Activated CD8-positive, alpha-beta memory T cell treated with anti-CD3 and anti-CD28 coated beads, Interleukin-2, amount 10 ng/mL, durations not matched to agents 7 days and 5 days (primary cell): ENCODE measurements at regions not wholly inside any gene's neighbourhood (a gene's known extent, or its start where the extent isn't known, plus 50 kb on each side); places are given as distances from the start of the nearest gene placed in this dataset.

Source experiments
- ATAC-seq: fragments of 150-1000 bp; cut with Tn5 transposase; one replicate; pipeline ENCODE4 v1.10.0; 2021; ENCODE audit warnings: moderate library complexity
- CTCF ChIA-PET: fragments of 350-600 bp; sonication (Branson Sonifier 250); formaldehyde crosslinking; loops from one replicate; lab custom pipeline; 2021; ENCODE audit warnings: antibody characterized with exemption; lab: Charles Lee
- DNase-seq: peaks from one replicate; pipeline ENCODE4 v3.0.0-alpha.2; 2020
- H3K27ac Mint-ChIP-seq: one replicate; pipeline ENCODE4 v1.8.0; 2021; ENCODE audit warnings: mild to moderate bottlenecking, mixed read lengths
- H3K27me3 Mint-ChIP-seq: one replicate; pipeline ENCODE4 v1.8.0; 2021; ENCODE audit warnings: mixed read lengths
- H3K36me3 Mint-ChIP-seq: one replicate; pipeline ENCODE4 v1.8.0; 2021; ENCODE audit warnings: mild to moderate bottlenecking, mixed read lengths
- H3K4me1 Mint-ChIP-seq: one replicate; pipeline ENCODE4 v1.8.0; 2021; ENCODE audit warnings: mixed read lengths
- H3K4me3 Mint-ChIP-seq: one replicate; pipeline ENCODE4 v1.8.0; 2021; ENCODE audit warnings: mild to moderate bottlenecking, moderate library complexity, mixed read lengths
- H3K9me3 Mint-ChIP-seq: one replicate; pipeline ENCODE4 v1.8.0; 2022; ENCODE audit warnings: low read depth, mixed read lengths

DNA sequence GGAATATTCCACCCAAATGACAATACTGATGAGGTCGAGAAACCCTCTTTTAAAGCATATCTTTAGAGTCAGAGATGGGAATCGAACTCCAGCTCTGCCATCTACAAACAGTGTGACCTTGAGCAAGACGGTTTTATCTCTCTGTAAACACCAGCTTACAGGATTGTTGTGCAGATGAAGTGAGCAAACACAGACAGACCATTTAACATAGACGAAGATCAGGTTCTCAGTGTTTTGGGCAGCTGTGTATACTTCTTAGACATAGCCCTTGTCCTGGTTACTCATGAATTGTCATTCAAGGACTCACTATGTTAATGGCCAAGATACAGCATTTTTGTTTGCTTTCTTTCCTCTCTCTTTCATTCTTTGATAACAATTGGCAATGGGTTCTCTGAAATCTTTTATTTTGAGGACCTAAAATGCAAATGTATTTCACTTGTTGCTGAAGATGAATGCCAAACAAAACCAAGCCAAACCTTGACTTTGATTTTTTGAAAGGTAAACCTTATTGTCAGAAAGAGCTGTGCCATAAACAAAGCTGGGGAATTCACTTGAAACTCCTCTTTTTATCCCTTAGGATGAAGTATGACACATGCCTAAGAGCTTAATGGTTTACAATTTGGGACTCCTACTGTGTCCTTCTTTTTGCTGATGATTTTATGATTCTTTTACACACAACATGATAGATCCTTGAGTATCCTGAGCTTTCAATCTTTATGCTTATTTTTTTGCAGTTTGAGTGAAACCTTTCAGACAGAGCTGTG lies 250.0 kb upstream of the PDZRN3 start:
- Mint-ChIP-seq H3K9me3 (peaks cover 3% of the 10 kb centered on the region), H3K27ac (no peak overlapping the region), H3K4me3 (no peak overlapping the region), H3K4me1 (no peaks in the 10 kb centered on the region), H3K36me3 (no peaks in the 10 kb centered on the region), H3K27me3 (no peaks in the 10 kb centered on the region)
- no peak for ATAC-seq
- CTCF ChIA-PET, result no interaction called here
- no peak for DNase-seq

DNA sequence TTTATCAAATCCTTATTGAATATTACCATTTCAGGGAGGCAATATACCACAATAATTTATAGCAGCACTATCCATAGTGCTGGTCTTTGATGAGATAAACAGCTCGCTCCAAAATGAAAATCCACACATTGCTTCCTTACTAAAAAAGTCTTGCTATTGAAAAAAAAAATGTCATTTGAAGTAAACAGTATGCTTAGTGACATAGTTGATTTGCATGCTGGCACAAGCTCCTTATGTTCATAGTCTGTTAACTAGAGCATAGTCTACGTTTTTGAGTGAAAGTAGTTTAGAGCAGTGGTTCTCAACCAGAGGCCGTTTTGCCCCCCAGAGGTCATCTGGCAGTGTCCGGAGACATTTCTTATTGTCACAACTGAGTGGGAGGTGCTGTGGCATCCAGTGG lies 249.4 kb upstream of the PDZRN3 start:
- no peak overlapping the region for H3K27ac Mint-ChIP-seq
- CTCF ChIA-PET, result no interaction called here
- H3K9me3 Mint-ChIP-seq, result peaks cover 3% of the 10 kb centered on the region
- no peak overlapping the region for H3K4me3 Mint-ChIP-seq
- DNase-seq (no peak), ATAC-seq (no peak)
- no peaks in the 10 kb centered on the region for H3K4me1 Mint-ChIP-seq
- H3K36me3 Mint-ChIP-seq, result no peaks in the 10 kb centered on the region
- no peaks in the 10 kb centered on the region for H3K27me3 Mint-ChIP-seq

DNA sequence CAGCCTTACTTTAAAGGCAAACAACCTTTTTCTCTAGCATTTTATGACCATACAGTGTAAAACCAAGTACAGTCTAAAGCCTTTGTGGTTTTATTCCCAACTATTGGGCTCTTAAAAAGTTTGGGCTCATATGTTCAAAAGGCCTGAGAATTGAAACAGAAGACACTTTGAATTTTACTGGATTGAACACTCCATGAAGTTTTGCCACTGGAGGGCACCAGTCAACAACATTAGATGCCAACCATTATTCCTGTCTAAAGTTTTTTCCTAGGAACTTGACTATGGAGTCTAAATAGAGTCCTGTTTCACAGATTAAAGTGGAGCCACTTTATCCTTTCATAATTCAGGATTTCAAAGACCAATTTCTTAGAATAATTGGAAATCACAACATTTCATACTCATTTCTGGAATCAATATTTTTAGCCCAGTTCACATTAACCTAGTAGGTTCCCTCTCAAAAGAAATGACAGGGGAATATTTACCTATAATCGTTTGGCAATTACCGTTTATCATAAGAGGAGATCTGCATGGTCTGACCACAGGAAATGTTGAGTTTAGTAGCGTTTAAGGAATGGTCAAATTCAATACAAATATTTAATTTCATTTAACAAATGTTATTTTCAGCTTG lies 244.1 kb upstream of the PDZRN3 start:
- Mint-ChIP-seq H3K4me1 (no peaks in the 10 kb centered on the region), H3K27ac (no peak overlapping the region), H3K9me3 (peaks cover 3% of the 10 kb centered on the region), H3K27me3 (no peaks in the 10 kb centered on the region), H3K36me3 (no peaks in the 10 kb centered on the region), H3K4me3 (no peak overlapping the region)
- ATAC-seq (no peak), DNase-seq (no peak)
- CTCF ChIA-PET, result no interaction called here

DNA sequence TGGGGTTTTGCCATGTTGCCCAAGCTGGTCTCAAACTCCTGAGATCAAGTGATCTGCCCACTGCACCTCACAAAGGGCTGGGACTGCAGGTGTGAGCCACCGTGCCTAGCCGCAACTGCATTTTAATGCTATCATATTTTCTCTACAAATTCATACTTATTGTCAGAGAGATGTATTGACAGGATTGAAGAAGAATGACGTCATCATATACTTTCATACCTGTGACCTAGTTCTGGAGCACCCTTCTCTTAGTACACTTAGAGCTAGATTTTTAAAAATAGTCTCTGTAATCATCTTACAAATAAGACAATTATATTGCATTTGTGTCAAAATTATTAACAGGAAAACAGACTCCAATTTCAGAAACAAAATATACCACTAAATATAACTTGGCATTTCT lies 242.8 kb upstream of the PDZRN3 start:
- H3K36me3 Mint-ChIP-seq, result no peaks in the 10 kb centered on the region
- no peaks in the 10 kb centered on the region for H3K27me3 Mint-ChIP-seq
- H3K9me3 Mint-ChIP-seq, result peaks cover 3% of the 10 kb centered on the region
- CTCF ChIA-PET, result no interaction called here
- no peak for ATAC-seq
- no peaks in the 10 kb centered on the region for H3K4me1 Mint-ChIP-seq
- H3K4me3 Mint-ChIP-seq, result no peak overlapping the region
- DNase-seq, result no peak
- H3K27ac Mint-ChIP-seq, result no peak overlapping the region

DNA sequence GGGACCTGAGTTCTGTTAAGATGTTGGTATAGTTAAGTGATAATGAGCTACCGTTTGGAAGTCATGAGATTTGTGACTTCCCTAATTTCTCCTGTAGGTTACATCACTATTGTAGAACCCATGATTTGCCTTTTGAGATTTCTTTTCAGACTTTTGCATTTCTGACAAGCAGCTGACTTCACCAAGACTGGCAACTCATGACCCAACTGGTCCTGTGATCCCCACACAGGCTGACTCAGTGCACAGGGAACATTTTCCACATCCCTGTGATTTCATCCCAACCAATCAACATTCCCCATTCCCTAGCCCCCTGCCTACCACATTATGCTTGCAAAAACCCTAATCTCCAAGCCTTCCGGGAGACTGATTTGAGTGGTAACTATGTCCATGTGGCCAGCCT lies 242.1 kb upstream of the PDZRN3 start:
- ATAC-seq (no peak), DNase-seq (no peak)
- Mint-ChIP-seq H3K4me3 (no peak overlapping the region), H3K27me3 (no peaks in the 10 kb centered on the region), H3K4me1 (no peaks in the 10 kb centered on the region), H3K27ac (no peak overlapping the region), H3K9me3 (peaks cover 3% of the 10 kb centered on the region), H3K36me3 (no peaks in the 10 kb centered on the region)
- CTCF ChIA-PET, result no interaction called here

DNA sequence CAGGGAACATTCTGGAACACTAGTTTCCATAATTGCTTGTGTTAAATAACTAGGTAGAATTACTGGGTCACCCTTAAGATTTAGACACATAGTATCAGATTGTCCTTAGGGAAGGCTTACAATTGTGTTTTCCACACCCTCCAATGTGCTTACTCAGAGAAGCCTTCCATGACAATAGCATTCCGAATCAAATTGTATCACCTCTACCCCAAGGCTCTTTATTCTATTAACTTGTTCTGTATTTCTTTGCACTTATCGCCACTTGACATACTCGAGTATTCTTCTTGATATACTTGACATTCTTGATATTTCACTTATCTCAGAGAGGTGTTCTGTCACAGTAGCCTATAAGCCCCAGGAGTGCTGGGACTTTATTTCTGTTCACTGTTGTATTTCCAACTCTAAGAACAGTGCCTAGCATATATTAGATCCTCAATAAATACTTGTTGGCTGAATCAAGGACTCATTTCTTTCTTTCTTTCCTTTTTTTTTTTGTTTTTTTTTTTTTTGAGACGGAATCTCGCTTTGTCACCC lies 238.9 kb upstream of the PDZRN3 start:
- Mint-ChIP-seq H3K4me3 (no peak overlapping the region), H3K4me1 (no peaks in the 10 kb centered on the region), H3K9me3 (peaks cover 2% of the 10 kb centered on the region), H3K36me3 (no peaks in the 10 kb centered on the region), H3K27ac (no peak overlapping the region), H3K27me3 (no peaks in the 10 kb centered on the region)
- CTCF ChIA-PET, result no interaction called here
- DNase-seq (no peak), ATAC-seq (no peak)

DNA sequence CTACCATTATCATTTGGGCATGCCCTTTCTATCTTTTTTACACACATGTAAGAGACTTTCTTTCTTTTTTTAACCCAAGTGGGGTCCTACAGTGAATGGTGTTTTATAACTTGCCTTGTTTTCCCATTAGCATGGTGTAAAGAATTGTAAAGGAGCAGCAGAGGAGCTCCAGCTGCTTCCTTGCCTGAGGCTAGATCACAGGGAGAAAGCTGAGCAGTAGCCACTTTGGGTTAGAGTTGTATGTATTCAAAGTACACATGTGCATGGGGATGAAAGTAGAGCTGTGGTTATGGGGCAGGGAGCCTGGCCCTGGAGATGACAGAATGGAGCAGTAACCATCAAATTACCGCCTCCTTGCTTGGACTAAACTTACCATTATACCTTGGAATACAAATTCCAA lies 231.1 kb upstream of the PDZRN3 start:
- Mint-ChIP-seq H3K36me3 (no peaks in the 10 kb centered on the region), H3K4me3 (no peak overlapping the region), H3K9me3 (peaks cover 3% of the 10 kb centered on the region), H3K27me3 (no peaks in the 10 kb centered on the region), H3K27ac (no peak overlapping the region), H3K4me1 (no peaks in the 10 kb centered on the region)
- DNase-seq, result no peak
- CTCF ChIA-PET, result no interaction called here
- ATAC-seq, result no peak

DNA sequence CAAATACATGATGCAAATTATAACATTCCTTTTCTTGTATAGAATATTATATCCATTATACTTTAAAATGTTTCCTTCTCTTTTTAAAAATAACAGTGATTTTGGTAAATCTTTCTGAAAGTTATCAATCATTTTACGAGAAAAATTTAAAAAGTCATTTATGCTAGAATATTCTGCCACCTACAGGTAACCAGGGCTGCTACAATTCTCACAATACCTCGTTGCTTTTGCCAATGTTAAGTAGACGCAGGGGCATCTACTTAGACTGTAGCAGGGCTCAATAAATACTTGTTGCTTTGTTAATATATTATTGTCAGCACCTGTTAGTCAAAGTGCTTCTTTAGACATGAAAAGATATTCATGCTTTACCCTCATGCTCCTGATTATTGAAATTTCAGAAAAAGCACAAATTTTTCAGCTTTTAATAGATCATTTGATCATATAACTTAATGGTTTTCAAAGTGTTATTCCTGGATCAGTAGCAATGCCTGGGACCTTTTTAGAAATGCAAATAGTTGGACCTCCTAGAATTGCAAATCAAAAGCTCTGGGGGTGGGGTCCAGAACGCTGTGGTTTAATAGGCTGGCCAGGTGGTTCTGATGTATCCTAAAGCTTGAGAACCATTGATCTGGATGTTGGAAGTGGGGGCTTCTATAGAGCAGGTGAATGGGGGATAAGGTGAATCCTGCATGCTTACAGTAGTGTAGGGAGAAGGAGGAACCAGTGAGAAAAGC lies 223.6 kb upstream of the PDZRN3 start:
- Mint-ChIP-seq H3K27ac (no peak overlapping the region), H3K4me1 (no peaks in the 10 kb centered on the region), H3K9me3 (peaks cover 8% of the 10 kb centered on the region), H3K4me3 (no peak overlapping the region), H3K36me3 (no peaks in the 10 kb centered on the region), H3K27me3 (no peaks in the 10 kb centered on the region)
- ATAC-seq (no peak), DNase-seq (no peak)
- CTCF ChIA-PET, result interaction anchor here (0.8 kb wide), 1 partner anchor 341 kb away, joined by 3 read pairs; no protein-coding TSS in a partner anchor

DNA sequence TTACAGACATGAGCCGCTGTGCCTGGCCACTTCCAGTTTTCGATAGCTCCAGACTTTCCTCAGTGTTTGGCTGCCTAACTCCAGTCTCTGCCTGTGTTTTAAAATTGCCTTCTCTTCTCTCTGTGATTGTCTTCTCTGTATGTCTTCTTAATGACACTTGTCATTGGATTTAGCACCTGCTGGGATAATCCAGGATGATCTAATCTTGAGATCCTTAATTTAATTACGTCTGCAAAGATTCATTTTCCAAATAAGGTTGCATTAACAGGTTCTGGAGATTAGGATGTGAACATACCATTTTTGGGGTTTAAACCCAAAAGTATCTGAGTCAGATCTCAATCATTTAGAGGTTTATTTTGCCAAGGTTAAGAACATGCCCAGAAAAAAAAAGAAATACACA lies 222.2 kb upstream of the PDZRN3 start:
- DNase-seq (no peak), ATAC-seq (no peak)
- H3K4me3 Mint-ChIP-seq, result no peak overlapping the region
- CTCF ChIA-PET, result no interaction called here
- no peaks in the 10 kb centered on the region for H3K27me3 Mint-ChIP-seq
- H3K27ac Mint-ChIP-seq, result no peak overlapping the region
- no peaks in the 10 kb centered on the region for H3K4me1 Mint-ChIP-seq
- H3K9me3 Mint-ChIP-seq, result peaks cover 8% of the 10 kb centered on the region
- H3K36me3 Mint-ChIP-seq, result no peaks in the 10 kb centered on the region

DNA sequence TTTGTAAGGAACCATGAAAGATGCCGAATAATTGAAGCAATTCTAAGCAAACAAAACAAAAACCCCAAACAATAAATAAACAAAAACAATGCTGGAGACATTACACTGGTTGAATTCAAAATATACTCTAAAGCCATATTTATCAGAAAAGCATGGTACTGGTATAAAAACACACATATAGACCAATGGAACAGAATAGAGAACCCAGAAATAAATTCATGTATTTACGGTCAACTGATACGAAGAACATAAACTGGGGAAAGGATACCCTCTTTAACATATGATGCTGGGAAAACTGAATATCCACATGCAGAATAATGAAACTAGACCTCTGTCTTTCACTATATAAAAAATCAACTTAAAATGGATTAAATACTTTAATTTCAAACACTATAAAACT lies 214.3 kb upstream of the PDZRN3 start:
- Mint-ChIP-seq H3K9me3 (peaks cover 12% of the 10 kb centered on the region), H3K4me1 (no peaks in the 10 kb centered on the region), H3K36me3 (no peaks in the 10 kb centered on the region), H3K27me3 (no peaks in the 10 kb centered on the region), H3K4me3 (no peak overlapping the region), H3K27ac (no peak overlapping the region)
- DNase-seq (no peak), ATAC-seq (no peak)
- CTCF ChIA-PET, result no interaction called here

DNA sequence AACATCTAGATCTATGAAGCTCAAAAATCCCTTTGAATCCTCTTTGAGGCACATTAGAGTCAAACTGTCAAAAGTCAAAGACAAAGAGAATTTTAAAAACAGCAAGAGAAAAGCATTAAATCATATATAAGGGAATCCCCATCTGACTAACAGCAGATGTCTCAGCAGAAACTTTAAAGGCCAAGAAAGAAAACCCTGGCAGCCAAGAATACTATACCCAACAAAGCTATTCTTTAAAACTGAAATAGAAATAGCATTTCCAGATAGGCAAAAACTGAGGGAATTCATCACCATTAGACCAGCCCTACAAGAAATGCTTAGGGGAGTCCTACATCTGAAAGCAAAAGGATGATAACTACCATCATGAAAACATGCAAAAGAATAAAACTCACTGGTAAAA lies 211.2 kb upstream of the PDZRN3 start:
- H3K27ac Mint-ChIP-seq, result no peak overlapping the region
- H3K27me3 Mint-ChIP-seq, result no peaks in the 10 kb centered on the region
- CTCF ChIA-PET, result no interaction called here
- no peaks in the 10 kb centered on the region for H3K36me3 Mint-ChIP-seq
- no peaks in the 10 kb centered on the region for H3K4me1 Mint-ChIP-seq
- H3K9me3 Mint-ChIP-seq, result peaks cover 12% of the 10 kb centered on the region
- DNase-seq, result no peak
- no peak for ATAC-seq
- H3K4me3 Mint-ChIP-seq, result no peak overlapping the region

DNA sequence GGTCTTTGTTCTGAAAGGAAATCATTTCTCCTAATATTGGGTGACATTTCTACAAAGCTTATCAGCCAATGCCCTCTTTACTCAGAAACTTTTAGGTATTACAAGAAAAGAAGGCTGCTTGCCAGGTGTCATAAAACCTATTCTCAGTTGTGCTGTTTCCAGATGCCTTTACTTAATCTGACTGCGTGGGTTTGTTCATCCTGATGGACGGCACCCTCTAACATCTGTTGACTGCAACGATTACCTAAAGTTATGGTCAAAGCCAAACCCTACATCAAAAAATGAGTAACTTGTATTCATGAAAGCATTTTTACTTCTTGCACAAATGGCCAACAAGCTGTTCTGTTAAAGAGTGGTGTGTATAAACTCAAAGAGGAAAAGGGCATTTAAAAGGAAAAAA lies 207.7 kb upstream of the PDZRN3 start:
- Mint-ChIP-seq H3K4me1 (no peaks in the 10 kb centered on the region), H3K9me3 (peaks cover 6% of the 10 kb centered on the region), H3K36me3 (no peaks in the 10 kb centered on the region), H3K4me3 (no peak overlapping the region), H3K27me3 (no peaks in the 10 kb centered on the region), H3K27ac (no peak overlapping the region)
- ATAC-seq (no peak), DNase-seq (no peak)
- CTCF ChIA-PET, result no interaction called here

DNA sequence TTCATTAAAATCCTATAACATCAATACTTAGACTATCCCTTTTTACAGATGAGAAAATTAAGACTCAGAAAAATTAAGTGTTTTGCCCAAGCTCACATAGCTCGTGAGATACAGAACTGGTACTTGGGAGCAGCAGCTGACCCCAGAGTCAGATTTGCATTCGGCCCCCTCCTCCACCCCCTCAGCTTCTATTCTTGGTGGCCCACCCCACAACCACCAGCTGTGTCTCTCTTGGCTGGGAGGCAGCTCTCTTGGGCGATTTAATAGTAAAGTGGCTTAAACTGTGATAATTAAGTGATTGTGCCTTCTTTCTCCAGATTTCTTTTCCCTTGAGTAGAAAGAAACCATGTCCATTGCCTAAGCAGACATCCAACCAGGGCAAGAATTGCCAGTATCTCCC lies 203.6 kb upstream of the PDZRN3 start:
- DNase-seq (no peak), ATAC-seq (no peak)
- H3K27me3 Mint-ChIP-seq, result no peaks in the 10 kb centered on the region
- H3K9me3 Mint-ChIP-seq, result no peaks in the 10 kb centered on the region
- no peak overlapping the region for H3K27ac Mint-ChIP-seq
- CTCF ChIA-PET, result no interaction called here
- no peaks in the 10 kb centered on the region for H3K36me3 Mint-ChIP-seq
- no peaks in the 10 kb centered on the region for H3K4me1 Mint-ChIP-seq
- no peak overlapping the region for H3K4me3 Mint-ChIP-seq

DNA sequence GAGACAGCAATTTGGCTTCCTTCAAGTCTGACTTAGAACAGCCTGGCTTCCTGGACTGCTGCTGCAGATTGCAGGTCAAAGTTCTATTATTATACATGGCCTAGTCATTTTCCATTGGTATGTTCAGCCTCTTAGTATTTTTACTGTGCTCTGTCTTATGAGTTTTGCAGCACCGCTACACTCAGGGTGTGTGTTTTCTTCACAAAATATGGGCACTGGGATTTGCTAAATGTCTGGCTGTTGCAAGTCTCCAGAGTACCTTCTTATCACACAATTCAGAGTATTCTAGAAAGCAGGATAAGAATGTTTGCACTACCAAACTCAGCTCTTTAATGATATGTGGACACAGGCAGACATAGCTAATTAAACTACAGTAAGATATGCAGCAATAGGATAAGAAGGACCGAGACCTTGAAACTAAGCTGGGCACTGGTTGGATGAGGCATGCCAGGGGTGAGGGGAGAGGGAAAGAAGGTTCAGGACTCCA lies 203.0 kb upstream of the PDZRN3 start:
- no peaks in the 10 kb centered on the region for H3K36me3 Mint-ChIP-seq
- no peaks in the 10 kb centered on the region for H3K9me3 Mint-ChIP-seq
- H3K4me1 Mint-ChIP-seq, result no peaks in the 10 kb centered on the region
- H3K27ac Mint-ChIP-seq, result no peak overlapping the region
- CTCF ChIA-PET, result no interaction called here
- H3K4me3 Mint-ChIP-seq, result no peak overlapping the region
- no peak for ATAC-seq
- no peaks in the 10 kb centered on the region for H3K27me3 Mint-ChIP-seq
- DNase-seq, result no peak
